GM19023 (cell line): ENCODE measurements at regions not wholly inside any gene's neighbourhood (a gene's known extent, or its start where the extent isn't known, plus 50 kb on each side); places are given as distances from the start of the nearest gene placed in this dataset.

Source experiments
- ATAC-seq: cut with Tn5 transposase; IDR thresholded peaks from one replicate; pipeline ENCODE4 v1.9.1; 2021; ENCODE audit warnings: mild to moderate bottlenecking, moderate library complexity; ENCODE audit not compliant: unreplicated experiment

- no peak for ATAC-seq
Measured at GRCh38 chr15:31852933-31853799, 177.1 kb upstream of the CHRNA7 start.

GRCh38 chr15:31856581-31856980, 173.7 kb upstream of the CHRNA7 start:
- ATAC-seq = no peak

GRCh38 chr15:31857194-31857593, 173.1 kb upstream of the CHRNA7 start:
- ATAC-seq = no peak

- ATAC-seq = no peak
Measured at GRCh38 chr15:31858026-31858425, 172.3 kb upstream of the CHRNA7 start.

GRCh38 chr15:31866248-31866647, 164.1 kb upstream of the CHRNA7 start:
- ATAC-seq = no peak

- ATAC-seq = no peak
Measured at GRCh38 chr15:31867536-31868442, 162.5 kb upstream of the CHRNA7 start.

- no peak for ATAC-seq
Measured at GRCh38 chr15:31869686-31870307, 160.5 kb upstream of the CHRNA7 start.

GRCh38 chr15:31870328-31871165, 159.8 kb upstream of the CHRNA7 start, which contains the start of gene OTUD7A:
Gene OTUD7A (minus strand): TSS chr15:31870673.
- ATAC-seq = peak; percentile 89

- no peak for ATAC-seq
Measured at GRCh38 chr15:31871166-31871886, 159.0 kb upstream of the CHRNA7 start.

GRCh38 chr15:31871887-31872281, 158.4 kb upstream of the CHRNA7 start:
- ATAC-seq = no peak

- no peak for ATAC-seq
Measured at GRCh38 chr15:31887246-31887645, 143.1 kb upstream of the CHRNA7 start.

- no peak for ATAC-seq
Measured at GRCh38 chr15:31892513-31892912, 137.8 kb upstream of the CHRNA7 start.

GRCh38 chr15:31893780-31894179, 136.5 kb upstream of the CHRNA7 start:
- no peak for ATAC-seq

GRCh38 chr15:31897746-31898145, 132.6 kb upstream of the CHRNA7 start:
- no peak for ATAC-seq

- ATAC-seq = no peak
Measured at GRCh38 chr15:31901501-31901900, 128.8 kb upstream of the CHRNA7 start.

- no peak for ATAC-seq
Measured at GRCh38 chr15:31905054-31905453, 125.3 kb upstream of the CHRNA7 start.

- ATAC-seq = no peak
Measured at GRCh38 chr15:31925541-31925940, 104.8 kb upstream of the CHRNA7 start.

GRCh38 chr15:31930967-31931366, 99.3 kb upstream of the CHRNA7 start:
- no peak for ATAC-seq

- no peak for ATAC-seq
Measured at GRCh38 chr15:31932576-31932975, 97.7 kb upstream of the CHRNA7 start.

- ATAC-seq = no peak
Measured at GRCh38 chr15:31934821-31935220, 95.5 kb upstream of the CHRNA7 start.
